ENCODE measurements at regions not wholly inside any gene's neighbourhood (a gene's known extent, or its start where the extent isn't known, plus 50 kb on each side); places are given as distances from the start of the nearest gene placed in this dataset.

DNA sequence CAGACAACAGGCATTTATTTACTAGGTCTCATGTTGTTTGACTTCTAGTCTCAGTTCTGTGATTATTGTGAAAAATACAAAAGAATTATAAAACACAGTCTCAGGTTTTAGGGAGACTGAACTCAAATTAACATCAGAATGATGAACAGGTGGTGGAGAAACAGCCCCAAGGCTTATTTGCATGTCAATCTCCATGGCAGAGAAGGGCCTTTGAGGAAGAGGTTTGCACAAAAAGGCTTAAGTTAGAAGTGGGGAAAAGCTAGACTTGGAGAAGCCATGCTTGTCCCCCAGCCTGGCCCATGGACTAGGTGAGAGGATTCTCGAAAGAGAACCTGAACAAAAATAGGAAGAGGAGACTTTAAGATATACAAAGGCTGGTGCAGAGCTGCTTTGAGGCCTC lies 183.3 kb downstream of the EDN1 start:
- dilution Hi-C loops (cut with MboI; ENCODE audit: extremely low pct_ligation_motif_present, low sequenced_read_pairs), result no loop called here
- H3K4me1 ChIP-seq (ENCODE audit: control insufficient read depth, extremely low read depth, insufficient read depth, low read length), result peaks cover 34% of the 10 kb centered on the region
- H4K20me1 ChIP-seq (ENCODE audit: control insufficient read depth, extremely low read depth, insufficient read depth, low read length), result no peaks in the 10 kb centered on the region
- H3K4me3 ChIP-seq (ENCODE audit: control insufficient read depth in 2 of 3, extremely low read depth in 1 of 3, insufficient read depth in 2 of 3, low read depth in 1 of 3, low read length in 3 of 3), result no peak overlapping the region
- FAIRE-seq, result no peak
- no peaks in the 10 kb centered on the region for H3K36me3 ChIP-seq (ENCODE audit: control insufficient read depth in 2 of 2, extremely low read depth in 1 of 2, insufficient read depth in 2 of 2, low read length in 2 of 2)
- TF ChIP-seq EZH2 (IDR thresholded peaks at IDR 0.05; ENCODE audit: low read length), result no peak
- TF ChIP-seq, protein P1, sequence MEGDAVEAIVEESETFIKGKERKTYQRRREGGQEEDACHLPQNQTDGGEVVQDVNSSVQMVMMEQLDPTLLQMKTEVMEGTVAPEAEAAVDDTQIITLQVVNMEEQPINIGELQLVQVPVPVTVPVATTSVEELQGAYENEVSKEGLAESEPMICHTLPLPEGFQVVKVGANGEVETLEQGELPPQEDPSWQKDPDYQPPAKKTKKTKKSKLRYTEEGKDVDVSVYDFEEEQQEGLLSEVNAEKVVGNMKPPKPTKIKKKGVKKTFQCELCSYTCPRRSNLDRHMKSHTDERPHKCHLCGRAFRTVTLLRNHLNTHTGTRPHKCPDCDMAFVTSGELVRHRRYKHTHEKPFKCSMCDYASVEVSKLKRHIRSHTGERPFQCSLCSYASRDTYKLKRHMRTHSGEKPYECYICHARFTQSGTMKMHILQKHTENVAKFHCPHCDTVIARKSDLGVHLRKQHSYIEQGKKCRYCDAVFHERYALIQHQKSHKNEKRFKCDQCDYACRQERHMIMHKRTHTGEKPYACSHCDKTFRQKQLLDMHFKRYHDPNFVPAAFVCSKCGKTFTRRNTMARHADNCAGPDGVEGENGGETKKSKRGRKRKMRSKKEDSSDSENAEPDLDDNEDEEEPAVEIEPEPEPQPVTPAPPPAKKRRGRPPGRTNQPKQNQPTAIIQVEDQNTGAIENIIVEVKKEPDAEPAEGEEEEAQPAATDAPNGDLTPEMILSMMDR (optimal IDR thresholded peaks at IDR 0.05 in 1 of 3, IDR thresholded peaks at IDR 0.05 in 1 of 3, conservative IDR thresholded peaks at IDR 0.05 in 1 of 3; ENCODE audit: extremely low read depth in 1 of 3, insufficient read depth in 2 of 3, low read length in 3 of 3), result no peak
- peak overlapping the region; percentile 74 for H3K27ac ChIP-seq (ENCODE audit: control insufficient read depth, insufficient read depth, low read length)
- H3K9me3 ChIP-seq (ENCODE audit: control insufficient read depth, low read depth, low read length), result no peaks in the 10 kb centered on the region
- no peaks in the 10 kb centered on the region for H3K27me3 ChIP-seq (ENCODE audit: control insufficient read depth, extremely low read depth, insufficient read depth, low read length)
- H3K4me2 ChIP-seq (ENCODE audit: control insufficient read depth, extremely low read depth, insufficient read depth, low read depth, low read length), result peak overlapping the region; percentile 54
- no peaks in the 10 kb centered on the region for H3K79me2 ChIP-seq (ENCODE audit: control insufficient read depth, insufficient read depth, low read length)
- H3K9ac ChIP-seq (ENCODE audit: control insufficient read depth, extremely low read depth, insufficient read depth, low read length), result peak overlapping the region; percentile 61
- DNase-seq (ENCODE audit: low read depth, low spot score), result no peak
- H2AFZ ChIP-seq (ENCODE audit: control insufficient read depth, low read length), result no peak overlapping the region
- no peaks in the 10 kb centered on the region for H3K9me1 ChIP-seq (ENCODE audit: control insufficient read depth, extremely low read depth, insufficient read depth, low read length)

DNA sequence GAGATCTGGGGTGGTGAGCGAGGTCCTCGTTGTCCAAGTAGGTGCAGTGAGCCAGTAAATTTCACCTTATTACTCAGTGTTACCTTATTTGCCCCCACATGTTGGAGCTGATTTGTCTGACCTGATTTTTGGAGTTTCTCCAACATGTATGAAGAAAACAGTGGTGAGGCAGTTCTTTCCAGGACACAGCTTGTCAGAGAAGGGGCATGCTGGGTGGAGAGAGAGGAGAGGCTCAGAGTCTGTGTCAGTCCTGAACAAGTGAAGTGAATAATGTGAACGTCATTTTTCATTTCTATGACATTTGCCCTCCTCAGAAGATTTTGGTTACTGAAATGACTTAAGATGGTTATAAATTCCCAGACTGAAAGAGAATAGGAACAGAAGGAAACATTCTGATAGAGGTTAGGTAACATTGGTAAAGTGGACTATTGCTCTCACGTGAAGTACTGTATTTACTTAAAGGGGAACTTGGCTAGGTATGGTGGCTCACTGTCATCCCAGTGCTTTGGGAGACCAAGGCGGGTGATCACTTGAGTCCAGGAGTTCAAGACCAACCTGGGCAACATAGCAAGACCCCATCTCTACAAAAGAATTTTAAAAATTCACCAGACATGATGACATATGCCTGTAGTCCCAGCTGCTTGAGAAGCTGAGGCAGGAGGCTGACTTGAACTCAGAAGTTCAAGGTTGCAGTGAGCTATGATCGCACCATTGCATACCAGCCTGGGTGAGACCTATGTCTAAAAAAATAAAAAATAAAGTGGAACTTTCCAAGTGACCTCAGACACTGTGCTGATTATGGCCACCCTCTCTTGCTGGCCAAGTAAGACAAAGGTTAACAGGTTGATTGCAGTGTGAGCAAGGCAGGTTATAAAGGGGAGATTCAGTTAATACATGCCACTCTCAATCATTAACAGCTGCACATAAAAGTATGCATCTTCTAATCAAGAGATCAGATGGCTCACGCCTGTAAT lies 184.3 kb downstream of the EDN1 start:
- dilution Hi-C loops (cut with MboI; ENCODE audit: extremely low pct_ligation_motif_present, low sequenced_read_pairs), result no loop called here
- Histone ChIP-seq H3K27ac (ENCODE audit: control insufficient read depth, insufficient read depth, low read length) (peak overlapping the region; percentile 74), H3K4me3 (ENCODE audit: control insufficient read depth in 2 of 3, extremely low read depth in 1 of 3, insufficient read depth in 2 of 3, low read depth in 1 of 3, low read length in 3 of 3) (no peak overlapping the region), H3K9me3 (ENCODE audit: control insufficient read depth, low read depth, low read length) (no peaks in the 10 kb centered on the region), H3K79me2 (ENCODE audit: control insufficient read depth, insufficient read depth, low read length) (no peaks in the 10 kb centered on the region), H3K9me1 (ENCODE audit: control insufficient read depth, extremely low read depth, insufficient read depth, low read length) (no peaks in the 10 kb centered on the region), H4K20me1 (ENCODE audit: control insufficient read depth, extremely low read depth, insufficient read depth, low read length) (no peaks in the 10 kb centered on the region), H3K36me3 (ENCODE audit: control insufficient read depth in 2 of 2, extremely low read depth in 1 of 2, insufficient read depth in 2 of 2, low read length in 2 of 2) (no peaks in the 10 kb centered on the region), H3K4me2 (ENCODE audit: control insufficient read depth, extremely low read depth, insufficient read depth, low read depth, low read length) (peak overlapping the region; percentile 54), H3K9ac (ENCODE audit: control insufficient read depth, extremely low read depth, insufficient read depth, low read length) (peak overlapping the region; percentile 61), H2AFZ (ENCODE audit: control insufficient read depth, low read length) (no peak overlapping the region), H3K27me3 (ENCODE audit: control insufficient read depth, extremely low read depth, insufficient read depth, low read length) (no peaks in the 10 kb centered on the region), H3K4me1 (ENCODE audit: control insufficient read depth, extremely low read depth, insufficient read depth, low read length) (peaks cover 34% of the 10 kb centered on the region)
- DNase-seq (ENCODE audit: low read depth, low spot score) (peak; percentile 76), FAIRE-seq (peak; percentile 82)
- TF ChIP-seq, protein P1 (optimal IDR thresholded peaks at IDR 0.05 in 1 of 3, IDR thresholded peaks at IDR 0.05 in 1 of 3, conservative IDR thresholded peaks at IDR 0.05 in 1 of 3; ENCODE audit: extremely low read depth in 1 of 3, insufficient read depth in 2 of 3, low read length in 3 of 3), result no peak
- TF ChIP-seq EZH2 (IDR thresholded peaks at IDR 0.05; ENCODE audit: low read length), result no peak
